ENCODE measurements at regions not wholly inside any gene's neighbourhood (a gene's known extent, or its start where the extent isn't known, plus 50 kb on each side); places are given as distances from the start of the nearest gene placed in this dataset.

DNA sequence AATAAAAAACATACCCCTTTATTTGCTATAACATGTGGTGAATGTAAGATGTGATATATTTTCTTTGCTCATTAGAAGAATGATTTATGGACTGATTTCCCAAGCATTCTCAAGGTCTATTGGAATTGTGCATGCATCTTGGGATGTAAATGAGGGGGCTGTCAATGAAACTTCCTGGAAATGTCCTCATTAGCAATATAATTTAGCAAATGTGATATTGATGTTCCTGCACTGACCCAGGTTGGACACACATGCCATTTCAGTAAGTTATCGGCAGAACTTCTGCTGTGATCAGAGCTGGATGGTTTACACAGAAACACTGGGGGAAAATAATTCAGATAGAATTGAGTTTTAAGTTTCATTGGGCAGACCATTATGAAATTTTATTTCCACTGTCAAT lies 99.9 kb downstream of the ELOVL4 start (continued):
- TF ChIP-seq, protein P1, sequence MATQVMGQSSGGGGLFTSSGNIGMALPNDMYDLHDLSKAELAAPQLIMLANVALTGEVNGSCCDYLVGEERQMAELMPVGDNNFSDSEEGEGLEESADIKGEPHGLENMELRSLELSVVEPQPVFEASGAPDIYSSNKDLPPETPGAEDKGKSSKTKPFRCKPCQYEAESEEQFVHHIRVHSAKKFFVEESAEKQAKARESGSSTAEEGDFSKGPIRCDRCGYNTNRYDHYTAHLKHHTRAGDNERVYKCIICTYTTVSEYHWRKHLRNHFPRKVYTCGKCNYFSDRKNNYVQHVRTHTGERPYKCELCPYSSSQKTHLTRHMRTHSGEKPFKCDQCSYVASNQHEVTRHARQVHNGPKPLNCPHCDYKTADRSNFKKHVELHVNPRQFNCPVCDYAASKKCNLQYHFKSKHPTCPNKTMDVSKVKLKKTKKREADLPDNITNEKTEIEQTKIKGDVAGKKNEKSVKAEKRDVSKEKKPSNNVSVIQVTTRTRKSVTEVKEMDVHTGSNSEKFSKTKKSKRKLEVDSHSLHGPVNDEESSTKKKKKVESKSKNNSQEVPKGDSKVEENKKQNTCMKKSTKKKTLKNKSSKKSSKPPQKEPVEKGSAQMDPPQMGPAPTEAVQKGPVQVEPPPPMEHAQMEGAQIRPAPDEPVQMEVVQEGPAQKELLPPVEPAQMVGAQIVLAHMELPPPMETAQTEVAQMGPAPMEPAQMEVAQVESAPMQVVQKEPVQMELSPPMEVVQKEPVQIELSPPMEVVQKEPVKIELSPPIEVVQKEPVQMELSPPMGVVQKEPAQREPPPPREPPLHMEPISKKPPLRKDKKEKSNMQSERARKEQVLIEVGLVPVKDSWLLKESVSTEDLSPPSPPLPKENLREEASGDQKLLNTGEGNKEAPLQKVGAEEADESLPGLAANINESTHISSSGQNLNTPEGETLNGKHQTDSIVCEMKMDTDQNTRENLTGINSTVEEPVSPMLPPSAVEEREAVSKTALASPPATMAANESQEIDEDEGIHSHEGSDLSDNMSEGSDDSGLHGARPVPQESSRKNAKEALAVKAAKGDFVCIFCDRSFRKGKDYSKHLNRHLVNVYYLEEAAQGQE (IDR thresholded peaks at IDR 0.05; ENCODE audit: low read depth, low read length): no peak
- TF ChIP-seq, protein P2, sequence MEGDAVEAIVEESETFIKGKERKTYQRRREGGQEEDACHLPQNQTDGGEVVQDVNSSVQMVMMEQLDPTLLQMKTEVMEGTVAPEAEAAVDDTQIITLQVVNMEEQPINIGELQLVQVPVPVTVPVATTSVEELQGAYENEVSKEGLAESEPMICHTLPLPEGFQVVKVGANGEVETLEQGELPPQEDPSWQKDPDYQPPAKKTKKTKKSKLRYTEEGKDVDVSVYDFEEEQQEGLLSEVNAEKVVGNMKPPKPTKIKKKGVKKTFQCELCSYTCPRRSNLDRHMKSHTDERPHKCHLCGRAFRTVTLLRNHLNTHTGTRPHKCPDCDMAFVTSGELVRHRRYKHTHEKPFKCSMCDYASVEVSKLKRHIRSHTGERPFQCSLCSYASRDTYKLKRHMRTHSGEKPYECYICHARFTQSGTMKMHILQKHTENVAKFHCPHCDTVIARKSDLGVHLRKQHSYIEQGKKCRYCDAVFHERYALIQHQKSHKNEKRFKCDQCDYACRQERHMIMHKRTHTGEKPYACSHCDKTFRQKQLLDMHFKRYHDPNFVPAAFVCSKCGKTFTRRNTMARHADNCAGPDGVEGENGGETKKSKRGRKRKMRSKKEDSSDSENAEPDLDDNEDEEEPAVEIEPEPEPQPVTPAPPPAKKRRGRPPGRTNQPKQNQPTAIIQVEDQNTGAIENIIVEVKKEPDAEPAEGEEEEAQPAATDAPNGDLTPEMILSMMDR (IDR thresholded peaks at IDR 0.05): no peak
- no peak for TF ChIP-seq CHD2 (IDR thresholded peaks at IDR 0.05; ENCODE audit: low read length, partially characterized antibody)
- no peak for TF ChIP-seq ELF1 (IDR thresholded peaks at IDR 0.05)
- no peak for TF ChIP-seq FOSL2 (IDR thresholded peaks at IDR 0.05; ENCODE audit: borderline replicate concordance, low read depth)
- TF ChIP-seq JUND (IDR thresholded peaks at IDR 0.05): no peak
- TF ChIP-seq RCOR1 (IDR thresholded peaks at IDR 0.05; ENCODE audit: low read length): no peak
- no peak for TF ChIP-seq NFIC (IDR thresholded peaks at IDR 0.05; ENCODE audit: borderline replicate concordance)

DNA sequence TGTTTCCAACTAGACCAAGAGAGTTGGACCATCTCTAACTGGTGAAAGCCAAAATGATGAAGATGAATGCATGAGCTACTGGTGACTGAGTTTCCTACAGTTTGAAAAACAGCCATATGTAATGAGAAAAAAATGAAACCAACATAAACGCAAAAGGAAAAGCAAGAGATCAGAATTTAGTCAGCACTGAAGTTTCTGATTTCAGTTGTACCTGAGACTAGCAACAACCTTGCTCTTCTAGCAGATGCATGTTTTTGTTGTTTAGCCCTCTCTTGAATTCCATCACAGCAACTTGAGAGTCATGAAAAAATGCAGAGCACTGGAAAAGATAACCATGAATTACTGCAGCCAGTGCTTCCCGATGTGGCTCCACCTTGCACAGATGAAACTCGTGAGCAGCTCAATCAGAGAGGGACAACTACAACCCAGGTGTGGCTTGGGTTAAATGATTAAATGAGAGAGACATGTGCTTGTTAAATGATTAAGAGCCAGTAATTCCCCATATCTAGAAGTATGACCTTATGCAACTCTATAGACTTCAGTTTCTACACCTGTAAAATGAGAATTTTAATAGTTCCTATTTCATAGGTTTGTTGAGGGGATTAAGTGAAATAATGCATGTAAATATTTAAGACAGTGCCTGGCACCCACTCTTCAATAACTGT lies 104.8 kb downstream of the ELOVL4 start:
- Histone ChIP-seq H3K27ac (ENCODE audit: low read depth in 2 of 2, low read length in 1 of 2) (no peak overlapping the region), H4K20me1 (ENCODE audit: insufficient read depth) (no peaks in the 10 kb centered on the region), H3K27me3 (ENCODE audit: insufficient read depth) (no peaks in the 10 kb centered on the region), H3K9me3 (no peaks in the 10 kb centered on the region), H2AFZ (ENCODE audit: low read depth) (no peak overlapping the region), H3K36me3 (replicated peaks in 1 of 2; ENCODE audit: control insufficient read depth in 1 of 2, insufficient read depth in 2 of 2, low read length in 1 of 2) (no peaks in the 10 kb centered on the region), H3K4me3 (ENCODE audit: low read depth in 2 of 2, low read length in 1 of 2) (no peak overlapping the region), H3K79me2 (ENCODE audit: insufficient read depth) (no peaks in the 10 kb centered on the region), H3K9ac (no peak overlapping the region), H3K4me2 (no peak overlapping the region), H3K9me2 (no peaks in the 10 kb centered on the region), H3K4me1 (ENCODE audit: control insufficient read depth in 1 of 2, insufficient read depth in 2 of 2, low read depth in 1 of 2, low read length in 1 of 2) (no peaks in the 10 kb centered on the region), H3F3A (replicated peaks; ENCODE audit: insufficient read depth) (no peaks in the 10 kb centered on the region)
- CTCF ChIA-PET: interaction anchor here (0.8 to 2.2 kb wide), 6 partner anchors 8 to 80 kb away, joined by 3 to 18 read pairs (median 4); no protein-coding TSS in a partner anchor
- no peak for TF ChIP-seq SIN3A (IDR thresholded peaks at IDR 0.05; ENCODE audit: borderline replicate concordance, low read depth, low read length)
- TF ChIP-seq, protein P3, sequence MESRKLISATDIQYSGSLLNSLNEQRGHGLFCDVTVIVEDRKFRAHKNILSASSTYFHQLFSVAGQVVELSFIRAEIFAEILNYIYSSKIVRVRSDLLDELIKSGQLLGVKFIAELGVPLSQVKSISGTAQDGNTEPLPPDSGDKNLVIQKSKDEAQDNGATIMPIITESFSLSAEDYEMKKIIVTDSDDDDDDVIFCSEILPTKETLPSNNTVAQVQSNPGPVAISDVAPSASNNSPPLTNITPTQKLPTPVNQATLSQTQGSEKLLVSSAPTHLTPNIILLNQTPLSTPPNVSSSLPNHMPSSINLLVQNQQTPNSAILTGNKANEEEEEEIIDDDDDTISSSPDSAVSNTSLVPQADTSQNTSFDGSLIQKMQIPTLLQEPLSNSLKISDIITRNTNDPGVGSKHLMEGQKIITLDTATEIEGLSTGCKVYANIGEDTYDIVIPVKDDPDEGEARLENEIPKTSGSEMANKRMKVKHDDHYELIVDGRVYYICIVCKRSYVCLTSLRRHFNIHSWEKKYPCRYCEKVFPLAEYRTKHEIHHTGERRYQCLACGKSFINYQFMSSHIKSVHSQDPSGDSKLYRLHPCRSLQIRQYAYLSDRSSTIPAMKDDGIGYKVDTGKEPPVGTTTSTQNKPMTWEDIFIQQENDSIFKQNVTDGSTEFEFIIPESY (IDR thresholded peaks at IDR 0.05; ENCODE audit: borderline replicate concordance, low read depth): no peak
- no peak for TF ChIP-seq POLR2AphosphoS5 (IDR thresholded peaks at IDR 0.05; ENCODE audit: low read depth, low read length)
- TF ChIP-seq ELF1 (IDR thresholded peaks at IDR 0.05): no peak
- TF ChIP-seq FOXJ3 (CRISPR knock-in tag; IDR thresholded peaks at IDR 0.05): no peak
- DNase-seq: no peak
- WGBS (ENCODE audit: low lambda C conversion rate): 66% methylated on average over 3 of the region's 3 CpGs
- POLR2A ChIA-PET: no interaction called here

Measured in SK-N-SH (cell line).